AML-193 (cell line): ENCODE measurements at regions not wholly inside any gene's neighbourhood (a gene's known extent, or its start where the extent isn't known, plus 50 kb on each side); places are given as distances from the start of the nearest gene placed in this dataset.
"Not testable (repeated sequence)": the region's sequence is repeated elsewhere in the genome, so short reads cannot be mapped to it uniquely, and the experiment has no call there.

Experiments used
- DNase-seq, 2 experiments: peaks; one replicate each; lab custom pipeline; 2025; lab: John Stamatoyannopoulos, UW

GRCh38 chr5:57950616-57951228, 468.1 kb upstream of the ACTBL2 start:
- DNase-seq = no peak

- no peak for DNase-seq
Observed at GRCh38 chr5:57948091-57948490, 465.5 kb upstream of the ACTBL2 start.

GRCh38 chr5:57947181-57947580, 464.6 kb upstream of the ACTBL2 start:
- no peak for DNase-seq

DNA sequence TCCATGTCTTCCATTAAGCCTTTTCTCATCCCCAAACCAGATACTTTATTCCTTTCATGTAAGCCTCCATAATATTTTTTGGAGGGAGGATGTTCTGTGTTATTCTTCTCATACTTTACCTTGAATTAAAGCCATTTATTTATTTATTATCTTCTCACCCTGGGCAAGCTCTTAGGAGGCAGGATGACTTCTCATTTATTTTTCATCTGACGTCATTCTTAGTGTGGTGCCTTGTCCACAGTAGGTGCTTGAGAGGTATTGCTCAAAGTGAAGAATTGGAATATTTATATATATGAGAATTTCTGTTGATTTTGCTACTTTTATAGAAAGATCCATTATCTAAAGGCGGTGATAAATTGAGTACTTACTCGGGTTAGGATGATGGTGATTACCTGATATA, 458.3 kb upstream of the ACTBL2 start:
- DNase-seq = no peak

GRCh38 chr5:57940236-57940635, 457.6 kb upstream of the ACTBL2 start:
- no peak for DNase-seq

DNA sequence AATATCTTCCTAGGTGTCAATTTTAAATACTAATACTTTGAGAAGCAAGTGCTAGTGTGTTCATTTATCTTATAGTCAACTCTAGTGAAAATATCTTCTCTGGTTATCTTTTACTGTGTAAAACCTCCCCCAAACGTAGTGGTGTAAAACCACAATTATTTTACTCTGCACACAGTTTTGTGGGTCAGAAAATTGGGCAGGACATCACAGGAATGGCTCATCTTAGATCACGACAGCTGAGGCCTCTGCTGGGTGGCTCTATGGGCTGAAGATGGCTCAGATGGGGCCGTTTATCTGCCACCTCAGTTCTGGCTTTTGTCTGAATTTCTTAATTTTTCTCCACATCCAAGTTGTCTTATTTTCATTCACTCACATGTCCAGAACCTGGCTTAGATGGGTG, 457.2 kb upstream of the ACTBL2 start:
- no peak for DNase-seq

- DNase-seq = no peak
Observed at GRCh38 chr5:57939335-57939734, 456.7 kb upstream of the ACTBL2 start.

GRCh38 chr5:57938174-57938557, 455.6 kb upstream of the ACTBL2 start:
- DNase-seq = no peak

DNA sequence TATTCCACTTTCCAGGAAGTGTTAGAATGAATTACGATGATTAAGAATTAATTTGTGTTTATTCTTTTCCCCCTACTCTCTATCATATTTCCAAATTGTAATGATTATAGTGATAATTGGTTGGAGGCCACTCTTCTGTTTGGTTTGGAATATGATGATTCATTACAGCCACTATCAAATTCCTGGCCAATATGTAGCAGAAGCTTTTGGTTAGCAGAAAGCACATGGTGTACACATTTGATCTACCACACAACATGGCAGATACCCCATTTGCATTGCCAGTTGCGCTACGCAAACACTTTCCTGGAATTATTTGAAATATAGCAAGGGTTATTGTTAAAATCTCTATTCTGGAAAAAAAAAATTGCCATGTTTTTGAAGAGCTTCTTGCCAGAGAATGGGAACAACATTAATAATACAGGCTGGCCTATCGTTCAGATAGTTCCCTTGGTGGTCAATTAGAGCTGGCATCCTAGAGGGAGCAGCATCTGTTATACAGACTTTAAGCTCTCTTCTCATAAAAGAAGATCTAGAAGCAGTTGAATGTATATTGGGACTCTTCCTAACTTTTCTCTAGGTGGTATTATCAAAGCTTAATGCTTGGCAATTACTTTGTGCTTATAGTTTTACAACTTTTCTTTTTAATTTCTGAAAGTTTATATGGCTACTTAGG, 455.0 kb upstream of the ACTBL2 start:
- no peak for DNase-seq

- DNase-seq = no peak
Observed at GRCh38 chr5:57937025-57937424, 454.4 kb upstream of the ACTBL2 start.

- DNase-seq = no peak
Observed at GRCh38 chr5:57932761-57933160, 450.1 kb upstream of the ACTBL2 start.

- no peak for DNase-seq
Observed at GRCh38 chr5:57931807-57932206, 449.2 kb upstream of the ACTBL2 start.

- DNase-seq = no peak
Observed at GRCh38 chr5:57931352-57931751, 448.7 kb upstream of the ACTBL2 start.

DNA sequence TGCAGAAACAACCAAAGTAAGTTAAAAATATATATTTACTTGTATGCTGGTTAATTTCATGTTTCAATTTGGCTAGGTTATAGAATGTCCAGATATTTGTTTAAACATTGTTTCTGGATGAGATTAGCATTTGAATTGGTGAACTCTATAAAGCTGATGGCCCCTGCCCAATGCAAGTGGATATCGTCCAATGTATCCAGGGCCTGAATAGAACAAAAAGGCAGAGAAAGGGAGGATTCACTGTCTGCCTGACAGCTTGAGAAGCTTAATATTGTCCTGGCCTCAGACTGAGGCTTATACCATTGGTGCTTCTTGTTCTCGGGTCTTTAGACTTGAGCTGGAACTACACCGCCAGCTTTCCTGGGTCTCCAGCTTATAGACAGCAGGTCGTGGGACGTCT, 446.7 kb upstream of the ACTBL2 start:
- no peak for DNase-seq

GRCh38 chr5:57923094-57923493, 440.5 kb upstream of the ACTBL2 start:
- not testable (repeated sequence) for DNase-seq

GRCh38 chr5:57917004-57917403, 434.4 kb upstream of the ACTBL2 start:
- DNase-seq = no peak

GRCh38 chr5:57915536-57915935, 432.9 kb upstream of the ACTBL2 start:
- no peak for DNase-seq

- no peak for DNase-seq
Observed at GRCh38 chr5:57911438-57911837, 428.8 kb upstream of the ACTBL2 start.

DNA sequence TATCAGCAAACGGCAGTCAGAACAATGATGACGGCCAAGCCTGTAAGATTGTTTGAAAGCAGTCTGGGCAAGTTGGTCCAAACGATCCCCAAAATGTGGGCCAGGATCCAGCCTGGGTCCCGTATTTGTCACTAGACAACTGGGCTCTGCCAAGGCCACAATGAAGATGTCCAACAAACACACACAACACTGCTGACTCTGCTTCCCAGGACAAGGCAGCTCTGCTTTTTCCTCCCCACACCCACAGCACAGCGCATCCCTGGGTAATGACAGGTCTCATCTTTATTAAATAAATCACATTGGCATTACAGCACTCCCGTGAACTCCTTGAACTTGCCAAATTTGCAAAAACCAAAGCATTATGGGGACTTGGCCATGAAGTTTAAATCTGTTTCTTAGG, 424.1 kb upstream of the ACTBL2 start:
- no peak for DNase-seq

GRCh38 chr5:57903458-57903857, 420.8 kb upstream of the ACTBL2 start:
- DNase-seq = no peak

DNA sequence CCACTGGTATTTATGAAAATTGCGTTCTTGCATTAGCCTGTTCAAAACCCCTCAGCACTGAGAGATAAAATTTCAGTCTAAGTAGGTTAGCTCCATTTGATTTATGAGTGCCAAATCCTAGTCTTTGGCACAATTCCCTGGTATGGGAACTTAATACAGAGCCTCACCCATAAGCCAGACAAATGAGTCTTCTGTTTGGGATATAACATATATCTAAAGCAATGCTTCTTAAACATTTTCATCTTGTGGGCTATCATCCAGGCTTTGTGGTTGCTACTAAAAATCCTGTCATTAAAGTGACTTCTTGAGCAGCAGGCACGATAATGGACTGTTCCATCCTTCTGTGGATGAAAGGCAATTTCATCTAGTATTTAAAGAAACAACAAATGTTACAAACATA, 419.5 kb upstream of the ACTBL2 start:
- DNase-seq = no peak

- DNase-seq = no peak
Observed at GRCh38 chr5:57900381-57900944, 417.9 kb upstream of the ACTBL2 start.

- no peak for DNase-seq
Observed at GRCh38 chr5:57896576-57896975, 414.0 kb upstream of the ACTBL2 start.

DNA sequence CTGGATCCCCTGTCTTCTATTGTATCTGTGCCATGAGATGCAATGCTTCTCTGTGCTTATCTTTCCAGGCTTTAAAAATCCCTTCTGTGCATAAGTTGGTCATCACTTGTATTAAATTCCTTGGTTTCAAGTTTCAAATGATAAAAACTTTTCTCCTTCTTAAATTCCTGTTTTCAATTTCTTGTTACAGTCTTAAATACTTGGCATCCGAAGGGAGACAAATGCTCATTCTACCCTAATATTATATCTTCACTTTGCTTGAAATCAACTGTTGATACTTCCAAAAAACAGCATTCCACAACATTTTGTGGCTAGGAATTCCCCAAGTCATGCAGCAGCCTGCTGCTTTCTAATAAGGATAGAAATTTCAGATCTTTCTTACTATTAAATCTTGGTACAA, 413.2 kb upstream of the ACTBL2 start:
- DNase-seq = no peak
